Ishikawa (cell line): ENCODE measurements at regions not wholly inside any gene's neighbourhood (a gene's known extent, or its start where the extent isn't known, plus 50 kb on each side); places are given as distances from the start of the nearest gene placed in this dataset.

Experiments
- CEBPB ChIP-seq: IDR thresholded peaks from 2 replicates; pipeline ENCODE4 v1.6.1; 2012
- EP300 ChIP-seq: IDR thresholded peaks from 2 replicates; pipeline ENCODE4 v1.6.1; 2012; ENCODE audit warnings: borderline replicate concordance
- RAD21 ChIP-seq: IDR thresholded peaks from 2 replicates; pipeline ENCODE4 v1.6.1; 2012; ENCODE audit warnings: low read depth
- TAF1 ChIP-seq: IDR thresholded peaks from 2 replicates; pipeline ENCODE4 v1.6.1; 2012; ENCODE audit warnings: low read depth, mild to moderate bottlenecking
- TCF12 ChIP-seq: IDR thresholded peaks from 2 replicates; pipeline ENCODE4 v1.6.1; 2012; ENCODE audit warnings: low read depth
- TEAD4 ChIP-seq: IDR thresholded peaks from 2 replicates; pipeline ENCODE4 v1.6.1; 2012
- YY1 ChIP-seq: IDR thresholded peaks from 2 replicates; pipeline ENCODE4 v1.6.1; 2012; ENCODE audit warnings: low read depth

DNA sequence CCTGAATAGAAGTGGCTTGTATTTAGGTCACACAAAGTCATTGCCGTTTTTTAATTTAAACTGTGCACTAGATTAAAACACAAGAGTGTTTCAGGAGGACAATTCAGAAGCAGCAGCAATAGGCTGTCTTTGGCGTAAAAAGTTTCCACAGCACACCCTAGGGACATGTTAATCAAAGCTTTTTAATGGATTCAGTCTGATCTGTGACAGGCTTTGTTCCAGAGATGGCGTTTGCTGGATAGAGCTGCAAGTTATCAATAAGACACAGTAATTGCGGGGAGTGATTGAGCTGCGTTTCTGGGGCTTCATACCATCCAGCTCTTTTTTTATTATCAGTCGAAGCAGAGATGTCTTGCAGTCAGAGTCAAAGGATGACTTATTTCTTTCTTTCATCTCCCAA is 300.3 kb downstream of the ZNF608 start:
- TF ChIP-seq TAF1 (no peak), EP300 (no peak), RAD21 (no peak), TEAD4 (no peak), CEBPB (no peak), YY1 (no peak), TCF12 (no peak)
